Activated B cell treated with CpG ODN at 0.5 μM for 24 hours (primary cell): ENCODE measurements at regions not wholly inside any gene's neighbourhood (a gene's known extent, or its start where the extent isn't known, plus 50 kb on each side); places are given as distances from the start of the nearest gene placed in this dataset.

Source experiments
- ATAC-seq: fragments of 200-7000 bp; cut with Tn5 transposase; one replicate; pipeline ENCODE4 v1.10.0; 2021; ENCODE audit warnings: low read depth, mild to moderate bottlenecking, moderate library complexity
- CTCF ChIA-PET: fragments of 350-600 bp; sonication (Branson Sonifier 250); formaldehyde crosslinking; loops from one replicate; lab custom pipeline; 2021; ENCODE audit warnings: antibody characterized with exemption; lab: Charles Lee
- POLR2A ChIA-PET: fragments of 350-600 bp; sonication (Branson Sonifier 250); formaldehyde crosslinking; loops from one replicate; lab custom pipeline; 2021; ENCODE audit warnings: antibody characterized with exemption; lab: Charles Lee
- DNase-seq: peaks from one replicate; pipeline ENCODE4 v3.0.0; 2022
- H3K27ac Mint-ChIP-seq: one replicate; pipeline ENCODE4 v1.8.0; 2020; ENCODE audit warnings: mixed read lengths
- H3K27me3 Mint-ChIP-seq: one replicate; pipeline ENCODE4 v1.8.0; 2021; ENCODE audit warnings: mixed read lengths
- H3K36me3 Mint-ChIP-seq: one replicate; pipeline ENCODE4 v1.8.0; 2021; ENCODE audit warnings: low read depth, mixed read lengths
- H3K4me1 Mint-ChIP-seq: one replicate; pipeline ENCODE4 v1.8.0; 2021; ENCODE audit warnings: mixed read lengths
- H3K4me3 Mint-ChIP-seq: one replicate; pipeline ENCODE4 v1.8.0; 2020; ENCODE audit warnings: mild to moderate bottlenecking, mixed read lengths
- H3K9me3 Mint-ChIP-seq: one replicate; pipeline ENCODE4 v1.8.0; 2020; ENCODE audit warnings: mixed read lengths
- CTCF ChIP-seq: fragments of 200-600 bp; IDR thresholded peaks from one replicate; pipeline ENCODE4 v1.8.0; 2022; ENCODE audit warnings: antibody characterized with exemption, mild to moderate bottlenecking
- intact Hi-C: fragments of 100-400 bp; cut with micrococcal nuclease; formaldehyde crosslinking; loops from one replicate; pipeline ENCODE4 v1.15.1; 2024

GRCh38 chr4:3835527-3836405 is 69.6 kb downstream of the ADRA2C start:
- TF ChIP-seq CTCF: no peak
- no peaks in the 10 kb centered on the region for H3K36me3 Mint-ChIP-seq
- H3K27me3 Mint-ChIP-seq: peaks cover 36% of the 10 kb centered on the region
- H3K9me3 Mint-ChIP-seq: no peaks in the 10 kb centered on the region
- ATAC-seq (no peak), DNase-seq (no peak)
- ChIA-PET POLR2A (no interaction called here), CTCF (no interaction called here)
- H3K4me3 Mint-ChIP-seq: no peak overlapping the region
- H3K4me1 Mint-ChIP-seq: no peaks in the 10 kb centered on the region
- intact Hi-C loops: no loop called here
- H3K27ac Mint-ChIP-seq: no peak overlapping the region

GRCh38 chr4:3836406-3836755 is 70.2 kb downstream of the ADRA2C start:
- intact Hi-C loops: no loop called here
- H3K27me3 Mint-ChIP-seq: peaks cover 39% of the 10 kb centered on the region
- H3K27ac Mint-ChIP-seq: no peak overlapping the region

GRCh38 chr4:3836756-3837601 is 70.8 kb downstream of the ADRA2C start:
- Mint-ChIP-seq H3K36me3 (no peaks in the 10 kb centered on the region), H3K4me1 (no peaks in the 10 kb centered on the region), H3K27ac (no peak overlapping the region), H3K27me3 (peaks cover 42% of the 10 kb centered on the region), H3K9me3 (no peaks in the 10 kb centered on the region), H3K4me3 (no peak overlapping the region)
- ATAC-seq: no peak
- no peak for DNase-seq
- TF ChIP-seq CTCF: no peak
- ChIA-PET CTCF (no interaction called here), POLR2A (no interaction called here)
- intact Hi-C loops: no loop called here

More at GRCh38 chr4:3836406-3836755, 70.2 kb downstream of the ADRA2C start:
- H3K9me3 Mint-ChIP-seq: no peaks in the 10 kb centered on the region
- no peaks in the 10 kb centered on the region for H3K4me1 Mint-ChIP-seq
- no peak for TF ChIP-seq CTCF
- ATAC-seq (no peak), DNase-seq (no peak)
- no peaks in the 10 kb centered on the region for H3K36me3 Mint-ChIP-seq
- POLR2A ChIA-PET: no interaction called here
- CTCF ChIA-PET: no interaction called here
- H3K4me3 Mint-ChIP-seq: no peak overlapping the region

- no peak for ATAC-seq
- ChIA-PET POLR2A (no interaction called here), CTCF (no interaction called here)
- H3K4me1 Mint-ChIP-seq: no peaks in the 10 kb centered on the region
- no peak overlapping the region for H3K4me3 Mint-ChIP-seq
- no peak for TF ChIP-seq CTCF
- H3K27me3 Mint-ChIP-seq: peaks cover 42% of the 10 kb centered on the region
- DNase-seq: no peak
- no peak overlapping the region for H3K27ac Mint-ChIP-seq
- no peaks in the 10 kb centered on the region for H3K9me3 Mint-ChIP-seq
- intact Hi-C loops: no loop called here
- no peaks in the 10 kb centered on the region for H3K36me3 Mint-ChIP-seq
These were observed 72.5 kb downstream of the ADRA2C start for GRCh38 chr4:3838437-3839380.
